HG02938 (cell line): ENCODE measurements at regions not wholly inside any gene's neighbourhood (a gene's known extent, or its start where the extent isn't known, plus 50 kb on each side); places are given as distances from the start of the nearest gene placed in this dataset.
A peak's percentile ranks its signal among the peaks of the same experiment; 100 is the strongest.
"Not testable (repeated sequence)": the region's sequence is repeated elsewhere in the genome, so short reads cannot be mapped to it uniquely, and the experiment has no call there.

Experiments
- ATAC-seq: cut with Tn5 transposase; IDR thresholded peaks from one replicate; pipeline ENCODE4 v1.9.1; 2021; ENCODE audit warnings: mild to moderate bottlenecking, moderate library complexity; ENCODE audit not compliant: unreplicated experiment

DNA sequence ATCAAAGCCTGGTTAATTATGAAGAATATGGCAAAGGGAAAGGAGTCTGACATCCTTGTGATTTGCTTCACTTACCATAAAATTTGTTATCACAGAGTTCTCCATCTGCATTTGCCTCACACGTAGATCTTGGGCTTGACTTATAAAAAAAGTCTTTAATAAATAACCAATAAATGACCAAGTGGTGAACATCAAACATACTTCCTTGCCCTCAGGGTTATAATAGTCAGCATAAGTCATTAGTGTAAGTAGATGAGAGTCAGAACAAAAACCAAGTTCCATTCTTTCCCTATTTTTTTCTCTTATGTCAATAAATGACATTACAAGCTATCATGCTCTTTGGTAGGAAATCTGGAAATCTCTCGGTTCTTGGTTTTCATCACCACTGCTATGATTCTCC, 635.4 kb upstream of the ATXN7L3B start:
- no peak for ATAC-seq

DNA sequence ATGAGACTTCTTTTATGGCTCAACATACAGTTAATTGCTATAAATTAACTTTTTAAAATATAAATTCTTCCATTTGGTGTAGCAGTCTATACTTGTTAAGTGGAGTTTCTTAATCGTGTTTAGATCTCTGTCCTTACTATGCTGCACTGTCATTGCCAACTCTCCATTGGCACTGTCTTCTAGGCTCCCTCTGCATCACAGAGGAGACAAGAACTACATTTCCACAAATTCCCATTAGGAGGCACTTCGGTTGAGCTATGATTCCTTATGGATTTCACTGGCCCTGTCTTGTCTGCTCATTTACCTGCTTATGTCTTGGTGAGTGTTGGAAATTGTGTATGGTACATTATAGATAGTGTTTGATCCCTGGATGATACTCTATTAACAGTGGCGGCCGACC, 630.9 kb upstream of the ATXN7L3B start:
- no peak for ATAC-seq

DNA sequence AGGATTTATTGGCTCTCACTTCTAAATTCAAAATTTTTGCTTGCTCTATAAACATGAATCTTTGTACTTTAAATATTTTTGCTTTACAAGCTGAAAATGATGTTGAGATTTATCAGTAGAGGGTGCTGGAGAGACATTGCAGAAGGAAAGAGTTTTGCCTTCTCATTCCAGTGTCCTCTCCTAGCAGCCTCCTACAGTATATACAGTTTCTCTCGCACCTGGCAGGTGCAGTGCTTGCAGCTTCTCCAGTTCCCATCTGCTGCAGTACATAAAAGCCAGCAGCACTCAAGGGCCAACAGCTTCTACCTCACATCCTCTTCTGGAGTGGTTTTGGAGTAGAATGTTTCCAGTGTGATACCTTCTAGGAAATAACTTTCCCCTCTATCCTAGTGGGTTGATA, 601.8 kb upstream of the ATXN7L3B start:
- no peak for ATAC-seq

DNA sequence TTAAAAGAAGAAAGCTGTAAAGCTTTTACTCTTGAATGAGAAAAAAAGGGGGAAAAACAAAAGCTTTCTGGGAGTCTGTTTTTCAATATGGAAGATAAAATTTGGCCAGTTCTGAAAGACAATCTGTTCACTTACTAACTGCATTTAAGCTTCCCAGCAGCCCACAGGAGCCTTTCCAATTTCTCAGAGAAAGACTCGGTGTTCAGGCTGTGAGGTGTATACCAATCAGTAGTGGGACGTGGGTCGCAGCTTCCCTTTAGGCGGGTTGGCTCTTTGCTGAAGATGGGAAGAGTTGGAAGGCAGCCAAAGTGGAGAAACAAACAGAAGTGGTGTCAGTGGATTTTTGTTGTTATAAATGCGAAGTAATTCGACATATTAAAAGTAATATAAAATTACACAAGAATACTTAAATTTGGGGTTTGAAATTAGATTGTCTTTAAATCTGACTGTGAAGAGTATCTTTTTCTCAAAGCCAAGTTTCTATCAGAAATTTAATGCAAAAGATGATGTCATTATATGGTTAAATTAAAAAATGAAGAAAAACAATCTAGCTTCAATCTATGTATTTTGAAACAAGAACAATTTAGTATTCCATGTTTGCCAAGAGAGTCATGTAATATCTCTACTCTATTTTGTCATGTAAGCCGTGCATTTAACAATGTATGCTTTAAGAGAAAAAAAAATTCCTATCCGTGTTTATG, 590.2 kb upstream of the ATXN7L3B start:
- no peak for ATAC-seq

GRCh38 chr12:73950507-73950906, 587.1 kb upstream of the ATXN7L3B start:
- no peak for ATAC-seq

GRCh38 chr12:73951956-73952703, 585.5 kb upstream of the ATXN7L3B start:
- no peak for ATAC-seq

GRCh38 chr12:73964641-73965040, 573.0 kb upstream of the ATXN7L3B start:
- ATAC-seq = no peak

DNA sequence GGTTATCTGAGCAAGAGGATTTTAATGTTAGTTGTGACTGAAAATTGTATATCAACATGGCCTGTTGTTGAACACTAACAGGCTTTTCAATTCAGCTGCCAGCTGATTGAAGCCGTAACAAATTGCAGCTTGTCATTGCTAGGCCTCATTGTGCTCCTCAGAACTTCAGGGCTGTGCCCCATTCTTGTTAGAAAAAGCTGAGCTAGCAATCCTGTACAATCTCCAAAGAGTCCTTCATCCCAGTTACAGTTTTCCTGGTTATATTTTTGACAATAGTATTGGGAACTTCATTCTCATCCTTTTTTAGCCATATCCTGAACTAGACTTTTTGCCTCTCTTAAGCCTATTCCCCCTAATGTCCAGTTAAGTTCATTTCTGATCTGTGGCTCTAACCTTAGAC, 564.1 kb upstream of the ATXN7L3B start:
- no peak for ATAC-seq

DNA sequence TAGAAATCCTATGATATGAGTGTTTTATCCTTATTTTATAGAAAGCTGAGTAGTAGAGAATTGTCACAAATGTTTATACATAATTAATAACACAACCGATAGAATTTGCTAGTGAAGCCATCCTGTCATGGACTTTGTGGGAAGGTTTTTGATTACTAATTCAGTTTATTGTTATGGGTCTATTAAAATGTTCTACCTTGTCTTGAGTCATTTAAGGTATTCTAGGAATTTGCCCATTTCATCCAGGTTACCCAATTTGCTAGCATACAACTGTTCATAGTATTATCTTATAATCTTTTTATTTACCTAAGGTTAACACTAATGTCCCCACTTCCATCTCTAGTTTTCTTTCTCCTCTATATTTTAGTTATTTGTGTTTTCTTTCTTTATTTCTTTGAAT, 553.1 kb upstream of the ATXN7L3B start:
- ATAC-seq = no peak

DNA sequence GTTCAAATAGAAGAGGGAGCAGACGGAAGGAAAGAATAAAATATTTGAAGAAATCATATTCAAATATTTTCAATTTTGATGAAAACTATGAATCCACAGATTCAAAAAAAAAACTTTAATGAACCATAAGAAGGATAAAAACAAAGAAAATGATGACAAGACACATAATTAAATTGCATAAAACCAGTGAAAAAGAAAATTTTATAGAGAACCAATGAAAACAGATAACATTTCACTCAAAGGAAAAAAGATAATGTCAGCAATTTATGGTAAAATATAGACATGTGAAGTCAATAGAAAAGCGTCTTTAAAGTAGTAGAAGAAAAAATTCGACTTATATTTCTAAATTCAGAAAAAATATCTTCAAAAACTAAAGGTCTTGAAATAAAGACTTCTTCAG, 546.5 kb upstream of the ATXN7L3B start:
- ATAC-seq = no peak

GRCh38 chr12:73998894-73999293, 538.7 kb upstream of the ATXN7L3B start:
- no peak for ATAC-seq

GRCh38 chr12:74015118-74015517, 522.5 kb upstream of the ATXN7L3B start:
- no peak for ATAC-seq

GRCh38 chr12:74016324-74016723, 521.3 kb upstream of the ATXN7L3B start:
- ATAC-seq = not testable (repeated sequence)

DNA sequence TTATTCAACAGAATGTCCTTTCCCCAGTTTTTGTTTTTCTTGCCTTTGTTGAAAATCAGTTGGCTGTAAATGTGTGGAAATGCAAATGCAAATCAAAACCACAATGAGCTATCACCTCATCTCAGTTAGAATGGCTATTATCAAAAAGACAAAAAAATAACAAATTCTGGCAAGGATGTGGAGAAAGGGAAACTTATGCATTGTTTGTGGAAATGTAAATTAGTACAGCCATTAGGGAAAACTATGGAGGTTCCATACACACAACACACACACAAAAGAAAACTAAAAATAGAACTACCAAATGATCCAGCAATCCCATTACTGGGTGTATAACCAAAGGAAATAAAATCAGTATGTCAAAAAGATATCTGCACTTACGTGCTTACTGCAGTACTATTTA, 518.8 kb upstream of the ATXN7L3B start:
- ATAC-seq = no peak

GRCh38 chr12:74021937-74022336, 515.7 kb upstream of the ATXN7L3B start:
- ATAC-seq = peak; percentile 99

DNA sequence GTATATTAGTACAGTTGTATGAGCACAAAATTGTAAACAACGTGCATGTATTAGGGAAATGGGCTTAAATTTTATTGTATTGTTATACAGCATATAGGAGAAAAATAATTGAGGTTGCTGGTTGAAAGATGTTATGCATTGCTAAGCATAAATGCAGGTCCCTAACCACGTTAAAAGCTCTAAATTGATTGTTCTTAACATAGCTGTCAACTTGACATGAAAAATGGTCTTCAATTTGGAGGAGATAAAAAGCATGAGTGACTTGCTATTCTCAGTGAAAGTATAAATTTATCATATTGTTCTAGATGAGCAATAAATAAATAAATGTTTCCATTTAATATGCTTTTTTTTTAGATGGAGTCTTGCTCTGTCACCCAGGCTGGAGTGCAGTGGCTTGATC, 506.6 kb upstream of the ATXN7L3B start:
- no peak for ATAC-seq

DNA sequence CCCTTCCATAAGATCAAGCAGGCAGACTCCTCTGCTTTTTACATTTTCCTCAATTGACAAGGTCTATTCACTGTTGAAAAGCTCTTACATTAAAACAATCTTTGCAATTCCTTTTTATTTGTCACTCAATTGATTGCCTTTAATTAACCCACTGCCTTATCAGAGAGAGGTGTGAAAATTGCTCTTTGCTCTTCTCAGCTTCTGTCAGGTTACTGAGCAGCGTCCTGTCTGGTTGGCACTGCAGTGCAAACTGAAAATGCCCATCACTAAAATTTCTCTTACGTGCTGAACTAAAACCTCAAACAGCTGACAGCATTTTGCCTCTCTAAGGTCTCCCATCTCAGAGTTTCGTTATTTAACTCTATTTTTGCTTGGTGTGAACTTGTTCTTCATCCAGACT, 504.1 kb upstream of the ATXN7L3B start:
- ATAC-seq = no peak

DNA sequence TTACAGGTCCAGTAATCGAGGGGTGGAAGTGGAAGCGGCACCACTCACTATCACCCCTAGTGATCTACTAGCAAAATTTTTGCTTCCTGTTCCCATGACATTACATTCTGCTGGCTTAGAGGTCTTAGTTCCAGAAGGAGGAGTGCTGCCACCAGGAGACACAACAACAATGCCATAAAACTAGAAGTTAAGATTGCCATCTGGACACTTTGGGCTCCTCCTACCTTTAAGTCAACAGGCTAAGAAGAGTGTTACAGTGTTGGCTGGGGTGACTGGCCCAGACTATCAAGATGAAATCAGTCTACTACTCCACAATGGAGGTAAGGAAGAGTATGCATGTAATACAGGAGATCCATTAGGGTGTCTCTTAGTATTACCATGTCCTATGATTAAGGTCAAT, 498.5 kb upstream of the ATXN7L3B start:
- ATAC-seq = not testable (repeated sequence)

DNA sequence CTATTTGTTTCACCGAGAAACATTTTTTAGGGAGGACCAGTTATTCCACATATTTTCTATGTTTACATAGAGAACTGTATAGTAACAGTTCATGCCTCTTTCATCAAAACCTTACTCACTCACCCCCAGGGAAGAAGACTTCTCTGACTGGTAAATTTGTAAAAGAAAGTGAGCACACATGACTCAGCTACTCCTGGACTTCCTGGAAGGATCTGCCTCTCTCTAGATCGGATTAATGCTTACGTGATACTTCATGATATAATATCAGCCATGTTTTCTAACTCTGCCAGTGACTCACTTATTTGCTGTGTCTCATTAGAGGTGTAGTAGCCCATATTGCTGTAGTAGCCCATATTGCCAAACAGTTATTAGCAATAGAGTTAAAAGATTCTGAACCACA, 494.3 kb upstream of the ATXN7L3B start:
- no peak for ATAC-seq

GRCh38 chr12:74049348-74049747, 488.3 kb upstream of the ATXN7L3B start:
- ATAC-seq = no peak

DNA sequence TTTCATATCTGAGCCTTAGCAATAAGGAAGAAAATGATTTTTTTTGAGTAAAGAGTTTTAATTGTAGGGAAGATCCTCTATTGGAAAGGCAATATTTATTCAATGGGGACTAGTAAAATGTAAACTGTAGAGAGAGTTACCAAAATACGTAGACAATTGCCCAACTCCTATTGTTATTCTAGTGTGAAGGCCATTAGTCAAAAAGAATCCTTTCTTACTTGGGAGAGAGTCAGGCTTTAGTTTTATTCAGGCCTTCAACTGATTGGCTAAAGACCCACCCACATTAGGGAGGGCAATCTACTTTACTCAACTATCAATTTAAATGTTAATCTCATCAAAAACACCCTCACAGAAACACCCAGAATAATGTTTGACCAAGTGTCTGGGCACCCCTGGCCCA, 485.8 kb upstream of the ATXN7L3B start:
- ATAC-seq = no peak

DNA sequence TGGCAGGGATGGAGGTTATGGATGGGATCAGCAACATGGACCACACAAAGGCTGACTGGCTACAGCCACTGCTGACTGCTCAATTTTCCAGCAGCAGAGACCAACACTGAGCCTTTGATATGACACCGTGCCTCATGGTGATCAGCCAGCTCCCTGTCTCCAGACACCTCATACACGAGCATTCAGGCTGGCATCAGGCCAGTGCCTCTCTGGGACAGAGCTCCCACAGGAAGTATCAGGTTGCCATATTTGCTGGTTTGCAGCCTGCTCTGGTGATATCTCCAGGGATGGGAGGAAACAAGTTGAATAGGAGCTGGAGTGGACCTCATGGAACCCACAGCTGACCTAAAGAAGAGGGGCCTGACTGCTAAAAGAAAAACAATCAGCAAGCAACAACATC, 471.2 kb upstream of the ATXN7L3B start:
- ATAC-seq = no peak

- ATAC-seq = no peak
These were observed 466.5 kb upstream of the ATXN7L3B start for GRCh38 chr12:74071182-74071581.
